Psoas muscle (tissue), 7 donors: ENCODE measurements at regions not wholly inside any gene's neighbourhood (a gene's known extent, or its start where the extent isn't known, plus 50 kb on each side); places are given as distances from the start of the nearest gene placed in this dataset.

Source experiments
- ATAC-seq, 4 donors: fragments of 200-7000 bp; cut with Tn5 transposase; one replicate each; pipeline ENCODE4 v1.9.1; 2020; ENCODE audit warnings: moderate library complexity in 3 of 4, mild to moderate bottlenecking in 2 of 4
- DNase-seq, 2 donors: peaks; one replicate each; pipeline ENCODE4 v3.0.0-alpha.2; 2020
- H3K27ac ChIP-seq: fragments of 200-600 bp; one replicate; pipeline ENCODE4 v1.8.0; 2022
- H3K27me3 ChIP-seq, 3 donors: fragments of 200-600 bp in 1 of 3; one replicate each; pipeline versions ENCODE4 v1.6.1 to v1.8.0; 2013 to 2022; ENCODE audit warnings: low read length in 2 of 3, mild to moderate bottlenecking in 2 of 3, moderate library complexity in 1 of 3; ENCODE audit not compliant: insufficient read depth in 3 of 3
- H3K36me3 ChIP-seq, 2 donors: fragments of 200-600 bp in 1 of 2; one replicate each; pipeline versions ENCODE4 v1.6.1 to v1.8.0; 2013 to 2022; ENCODE audit warnings: low read depth in 1 of 2, mild to moderate bottlenecking in 1 of 2, moderate library complexity in 1 of 2; ENCODE audit not compliant: insufficient read depth in 1 of 2
- H3K4me1 ChIP-seq: fragments of 200-600 bp; one replicate; pipeline ENCODE4 v1.8.0; 2022
- H3K4me3 ChIP-seq: fragments of 200-600 bp; one replicate; pipeline ENCODE4 v1.8.0; 2022; ENCODE audit warnings: mild to moderate bottlenecking
- H3K9me3 ChIP-seq: fragments of 200-600 bp; one replicate; pipeline ENCODE4 v1.8.0; 2022
- WGBS, 3 donors: extraction: QIAGEN DNeasy Blood & Tissue Kit; methylation state at CpG; one replicate each; pipeline versions ENCODE4 v1.1.6 to v1.1.7; 2013; 5-methylcytosine and 5-hydroxymethylcytosine counted together
- intact Hi-C, 2 donors: fragments of 100-400 bp; cut with DNase I; formaldehyde crosslinking; loops; one replicate each; pipeline versions ENCODE4 v1.11.0 to v1.14.2; 2022
- TF ChIP-seq, protein P1 (sequence below): fragments of 200-600 bp; IDR thresholded peaks from one replicate; pipeline ENCODE4 v1.8.0; 2022; ENCODE audit warnings: antibody characterized with exemption
- donor health status: healthy with polysubstance abuse.
- donor health status: DM: no; HTN: no; CAD: no; lungs with moderate emphysema.
- donor health status: Bipolar disorder and iron deficiency.
- donor health status: healthy.
- donor health status: DM: yes; HTN: yes; CAD: no.
- donor health status: DM: no; HTN: no; CAD: no.
- donor health status: DM: yes; HTN: yes; CAD: no.

DNA sequence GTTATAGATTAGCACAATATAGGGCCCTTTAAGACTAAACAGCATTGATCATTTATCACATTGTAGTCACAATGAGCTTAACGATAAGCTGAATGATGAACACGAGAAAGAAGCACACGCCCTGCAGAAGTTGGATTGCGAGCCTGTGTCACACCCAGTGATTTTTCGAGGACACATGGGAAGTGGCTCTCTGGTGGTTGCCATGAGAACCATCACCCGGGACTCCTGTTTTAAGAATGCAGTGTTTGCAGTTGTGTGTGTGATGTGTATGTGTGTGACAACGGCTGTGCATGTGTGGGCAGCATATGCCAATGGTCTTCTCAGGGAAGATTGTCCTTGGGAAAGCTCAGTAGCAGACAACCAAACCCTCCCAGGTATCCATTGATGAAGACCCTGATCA lies 69.2 kb downstream of the PDCL3 start:
- DNase-seq, result no peak
- Histone ChIP-seq H3K27me3 (no peaks in the 10 kb centered on the region), H3K4me1 (no peaks in the 10 kb centered on the region), H3K27ac (no peak overlapping the region), H3K36me3 (no peaks in the 10 kb centered on the region), H3K9me3 (no peaks in the 10 kb centered on the region), H3K4me3 (no peak overlapping the region)
- intact Hi-C loops, result no loop called here
- TF ChIP-seq, protein P1, sequence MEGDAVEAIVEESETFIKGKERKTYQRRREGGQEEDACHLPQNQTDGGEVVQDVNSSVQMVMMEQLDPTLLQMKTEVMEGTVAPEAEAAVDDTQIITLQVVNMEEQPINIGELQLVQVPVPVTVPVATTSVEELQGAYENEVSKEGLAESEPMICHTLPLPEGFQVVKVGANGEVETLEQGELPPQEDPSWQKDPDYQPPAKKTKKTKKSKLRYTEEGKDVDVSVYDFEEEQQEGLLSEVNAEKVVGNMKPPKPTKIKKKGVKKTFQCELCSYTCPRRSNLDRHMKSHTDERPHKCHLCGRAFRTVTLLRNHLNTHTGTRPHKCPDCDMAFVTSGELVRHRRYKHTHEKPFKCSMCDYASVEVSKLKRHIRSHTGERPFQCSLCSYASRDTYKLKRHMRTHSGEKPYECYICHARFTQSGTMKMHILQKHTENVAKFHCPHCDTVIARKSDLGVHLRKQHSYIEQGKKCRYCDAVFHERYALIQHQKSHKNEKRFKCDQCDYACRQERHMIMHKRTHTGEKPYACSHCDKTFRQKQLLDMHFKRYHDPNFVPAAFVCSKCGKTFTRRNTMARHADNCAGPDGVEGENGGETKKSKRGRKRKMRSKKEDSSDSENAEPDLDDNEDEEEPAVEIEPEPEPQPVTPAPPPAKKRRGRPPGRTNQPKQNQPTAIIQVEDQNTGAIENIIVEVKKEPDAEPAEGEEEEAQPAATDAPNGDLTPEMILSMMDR, result no peak
- no peak for ATAC-seq
- WGBS, 3 donors, result 74 to 83% (median 80%) methylated on average over 7 of the region's 7 CpGs

DNA sequence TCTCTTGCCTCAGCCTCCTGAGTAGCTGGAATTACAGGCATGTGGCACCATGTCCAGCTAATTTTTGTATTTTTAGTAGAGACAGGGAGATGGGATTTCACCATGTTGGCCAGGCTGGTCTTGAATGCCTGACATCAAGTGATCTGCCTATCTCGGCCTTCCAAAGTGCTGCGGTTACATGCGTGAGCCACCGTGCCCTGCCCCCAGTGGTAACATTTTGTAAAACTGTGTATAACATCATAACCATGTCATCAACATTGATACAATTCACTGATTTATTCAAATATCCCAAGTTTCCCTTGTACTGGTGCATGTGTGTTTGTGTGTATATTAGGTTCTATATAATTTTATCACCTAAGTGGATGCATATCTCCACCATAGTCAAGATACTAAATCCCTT lies 70.0 kb downstream of the PDCL3 start:
- no peaks in the 10 kb centered on the region for H3K4me1 ChIP-seq
- H3K9me3 ChIP-seq, result no peaks in the 10 kb centered on the region
- H3K4me3 ChIP-seq, result no peak overlapping the region
- DNase-seq (no peak), ATAC-seq (no peak)
- TF ChIP-seq, protein P1, result no peak
- 64 to 80% (median 72%) methylated on average over 4 of the region's 4 CpGs for WGBS, 3 donors
- H3K27me3 ChIP-seq, result no peaks in the 10 kb centered on the region
- no peaks in the 10 kb centered on the region for H3K36me3 ChIP-seq
- no peak overlapping the region for H3K27ac ChIP-seq
- intact Hi-C loops, result no loop called here

DNA sequence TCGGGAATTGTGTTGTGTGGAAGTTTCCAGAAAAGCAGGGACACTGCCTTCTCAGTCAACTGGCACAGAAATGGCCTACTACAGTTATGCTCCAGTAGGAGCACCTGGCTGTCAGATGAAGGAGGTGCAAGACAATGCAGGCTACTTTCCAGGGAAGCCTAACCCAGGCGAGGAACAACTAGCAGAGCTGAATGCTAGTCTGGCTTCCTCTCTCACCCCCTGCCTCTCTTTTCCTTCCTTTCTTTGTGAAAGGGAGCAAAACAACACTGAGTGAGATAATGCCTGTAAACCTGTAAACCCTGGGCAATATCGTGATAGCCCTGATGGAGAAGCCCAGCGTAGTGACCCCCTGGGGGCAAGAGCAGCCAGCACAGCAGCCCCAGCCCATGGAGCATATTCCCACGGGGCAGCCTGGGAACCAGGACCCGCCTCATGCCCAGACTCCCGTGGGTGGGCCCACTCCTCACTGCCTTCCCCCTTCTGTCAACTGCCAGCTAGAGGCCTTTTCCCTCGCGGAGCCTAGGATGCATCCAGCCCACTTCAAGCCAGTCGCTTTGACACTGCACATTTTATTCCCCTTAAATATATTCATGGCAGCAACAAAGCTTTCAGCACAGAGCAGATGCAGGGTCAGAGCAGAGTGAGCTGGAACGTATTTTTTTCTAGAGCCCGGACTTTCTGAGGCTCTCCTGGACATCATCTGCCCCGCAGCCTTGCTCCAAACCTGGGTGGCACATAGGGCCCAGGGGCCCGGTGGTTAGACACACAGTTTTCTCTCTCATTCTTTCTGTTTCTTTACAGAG lies 77.0 kb downstream of the PDCL3 start:
- intact Hi-C loops, result no loop called here
- DNase-seq (no peak), ATAC-seq (no peak)
- no peaks in the 10 kb centered on the region for H3K36me3 ChIP-seq
- 59 to 68% (median 63%) methylated on average over 14 of the region's 14 CpGs for WGBS, 3 donors
- no peak overlapping the region for H3K27ac ChIP-seq
- TF ChIP-seq, protein P1, result no peak
- H3K9me3 ChIP-seq, result no peaks in the 10 kb centered on the region
- H3K27me3 ChIP-seq, result peaks cover 0 to 5% (median 0%) of the 10 kb centered on the region in 3 donors
- no peak overlapping the region for H3K4me3 ChIP-seq
- no peaks in the 10 kb centered on the region for H3K4me1 ChIP-seq

DNA sequence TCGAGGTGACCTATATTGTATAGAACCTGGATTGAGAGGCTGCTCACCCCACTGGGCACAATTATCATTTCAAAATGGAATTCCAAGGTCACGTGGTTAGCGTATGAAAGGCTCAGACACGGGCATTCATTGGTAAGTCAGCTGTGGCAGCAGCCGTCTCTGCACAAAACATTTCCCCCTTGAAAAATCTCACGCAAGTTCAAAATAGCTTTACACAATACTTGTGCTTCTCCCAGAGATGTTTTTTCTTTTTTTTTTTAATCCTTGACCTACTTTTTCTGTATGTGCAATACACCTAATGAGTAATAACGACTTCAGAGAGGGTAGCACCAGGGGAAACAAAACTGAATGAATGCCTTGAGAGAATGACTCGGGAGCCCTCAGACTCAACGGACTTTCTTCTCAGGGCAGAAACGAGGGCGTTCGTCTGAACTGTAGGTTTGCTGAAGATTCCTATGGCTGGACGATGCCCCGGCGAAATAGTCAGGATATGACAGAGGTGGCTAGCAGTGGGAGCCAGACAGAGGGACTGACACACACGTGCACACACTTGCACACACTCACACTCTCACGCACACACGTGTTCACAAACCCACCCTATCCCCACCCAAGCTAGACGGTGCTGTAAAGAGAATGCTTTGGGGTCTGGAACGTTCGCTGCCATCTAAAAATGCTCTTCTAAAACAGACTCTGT lies 77.8 kb downstream of the PDCL3 start:
- Histone ChIP-seq H3K9me3 (no peaks in the 10 kb centered on the region), H3K4me1 (no peaks in the 10 kb centered on the region), H3K27me3 (peaks cover 0 to 5% (median 0%) of the 10 kb centered on the region in 3 donors), H3K27ac (no peak overlapping the region), H3K4me3 (no peak overlapping the region), H3K36me3 (no peaks in the 10 kb centered on the region)
- 62 to 67% (median 64%) methylated on average over 21 of the region's 21 CpGs for WGBS, 3 donors
- TF ChIP-seq, protein P1, result no peak
- intact Hi-C loops, result no loop called here
- DNase-seq (no peak), ATAC-seq (no peak)
